Fibroblast of lung (primary cell): ENCODE measurements at regions not wholly inside any gene's neighbourhood (a gene's known extent, or its start where the extent isn't known, plus 50 kb on each side); places are given as distances from the start of the nearest gene placed in this dataset.

ENCODE experiments used
- CTCF ChIP-seq, 2 donors: IDR thresholded peaks in 1 of 2; conservative IDR thresholded peaks in 1 of 2; 1 replicate in 1 of 2; 2 replicates in 1 of 2; pipeline ENCODE4 v1.5.1; 2011 to 2012; ENCODE audit warnings: low read length in 2 of 2, control low read depth in 1 of 2, inconsistent platforms in 1 of 2, low read depth in 1 of 2, mild to moderate bottlenecking in 1 of 2
- EZH2 ChIP-seq: IDR thresholded peaks from 2 replicates; pipeline ENCODE4 v1.5.1; 2012; ENCODE audit warnings: low read length, control low read depth, mild to moderate bottlenecking; ENCODE audit errors: missing control alignments

- TF ChIP-seq CTCF (conservative IDR thresholded peaks at IDR 0.05 in 1 of 2, IDR thresholded peaks at IDR 0.05 in 1 of 2; ENCODE audit: low read depth in 1 of 2, low read length in 2 of 2) = no peak
- TF ChIP-seq EZH2 = no peak
Observed at GRCh38 chr1:13948888-13949391, 249.0 kb downstream of the PRDM2 start.
